ENCODE measurements at regions not wholly inside any gene's neighbourhood (a gene's known extent, or its start where the extent isn't known, plus 50 kb on each side); places are given as distances from the start of the nearest gene placed in this dataset.
"Not testable (repeated sequence)": the region's sequence is repeated elsewhere in the genome, so short reads cannot be mapped to it uniquely, and the experiment has no call there.

- H3K27ac Mint-ChIP-seq: no peak overlapping the region
- ATAC-seq (replicated peaks in 1 of 2): no peak
- H3K27me3 Mint-ChIP-seq (ENCODE audit: low read depth): no peaks in the 10 kb centered on the region
- H3K9me3 Mint-ChIP-seq: peaks cover 0 to 5% of the 10 kb centered on the region in 2 donors
- peaks cover 0 to 5% of the 10 kb centered on the region in 2 donors for H3K36me3 Mint-ChIP-seq (ENCODE audit: insufficient read depth in 2 of 2)
- H3K4me1 Mint-ChIP-seq (ENCODE audit: low read depth): peaks cover 19% of the 10 kb centered on the region
- no peak overlapping the region for H3K4me3 Mint-ChIP-seq
- no peak for DNase-seq
These were observed 150.6 kb downstream of the RHOU start for GRCh38 chr1:228885845-228886244.

- H3K9me3 Mint-ChIP-seq: peaks cover 0 to 5% of the 10 kb centered on the region in 2 donors
- H3K27me3 Mint-ChIP-seq (ENCODE audit: low read depth): no peaks in the 10 kb centered on the region
- H3K4me3 Mint-ChIP-seq: no peak overlapping the region
- H3K4me1 Mint-ChIP-seq (ENCODE audit: low read depth): peaks cover 24% of the 10 kb centered on the region
- DNase-seq: no peak
- ATAC-seq (replicated peaks in 1 of 2): no peak
- H3K36me3 Mint-ChIP-seq (ENCODE audit: insufficient read depth in 2 of 2): peaks cover 0 to 5% of the 10 kb centered on the region in 2 donors
- no peak overlapping the region for H3K27ac Mint-ChIP-seq
These were observed 151.8 kb downstream of the RHOU start for GRCh38 chr1:228887101-228887500.

GRCh38 chr1:228887960-228888359, 152.7 kb downstream of the RHOU start:
- Mint-ChIP-seq H3K9me3 (peaks cover 0 to 5% of the 10 kb centered on the region in 2 donors), H3K27ac (no peak overlapping the region), H3K4me1 (ENCODE audit: low read depth) (peaks cover 24% of the 10 kb centered on the region), H3K27me3 (ENCODE audit: low read depth) (no peaks in the 10 kb centered on the region), H3K36me3 (ENCODE audit: insufficient read depth in 2 of 2) (peaks cover 0 to 5% of the 10 kb centered on the region in 2 donors), H3K4me3 (no peak overlapping the region)
- no peak for DNase-seq
- ATAC-seq (replicated peaks in 1 of 2): no peak

GRCh38 chr1:228889289-228889688, 154.0 kb downstream of the RHOU start:
- DNase-seq (no peak), ATAC-seq (replicated peaks in 1 of 2) (no peak)
- no peak overlapping the region for H3K27ac Mint-ChIP-seq
- no peaks in the 10 kb centered on the region for H3K27me3 Mint-ChIP-seq (ENCODE audit: low read depth)
- H3K4me1 Mint-ChIP-seq (ENCODE audit: low read depth): peaks cover 24% of the 10 kb centered on the region
- H3K4me3 Mint-ChIP-seq: no peak overlapping the region
- H3K9me3 Mint-ChIP-seq: peaks cover 0 to 1% of the 10 kb centered on the region in 2 donors
- H3K36me3 Mint-ChIP-seq (ENCODE audit: insufficient read depth in 2 of 2): peaks cover 0 to 2% of the 10 kb centered on the region in 2 donors

- DNase-seq (no peak), ATAC-seq (replicated peaks in 1 of 2) (no peak)
- Mint-ChIP-seq H3K9me3 (no peaks in the 10 kb centered on the region), H3K27ac (no peak overlapping the region), H3K4me3 (no peak overlapping the region), H3K4me1 (ENCODE audit: low read depth) (peaks cover 24% of the 10 kb centered on the region), H3K36me3 (ENCODE audit: insufficient read depth in 2 of 2) (no peaks in the 10 kb centered on the region), H3K27me3 (ENCODE audit: low read depth) (no peaks in the 10 kb centered on the region)
These were observed 156.2 kb downstream of the RHOU start for GRCh38 chr1:228891272-228892034.

GRCh38 chr1:228892200-228892599, 156.9 kb downstream of the RHOU start:
- H3K27me3 Mint-ChIP-seq (ENCODE audit: low read depth); H3K36me3 Mint-ChIP-seq (ENCODE audit: insufficient read depth in 2 of 2); H3K27ac Mint-ChIP-seq; H3K9me3 Mint-ChIP-seq; H3K4me3 Mint-ChIP-seq; ATAC-seq (replicated peaks in 1 of 2); DNase-seq: not testable (repeated sequence)
- peaks cover 24% of the 10 kb centered on the region for H3K4me1 Mint-ChIP-seq (ENCODE audit: low read depth)

GRCh38 chr1:228894442-228894989, 159.2 kb downstream of the RHOU start:
- ATAC-seq (replicated peaks in 1 of 2) (no peak), DNase-seq (no peak)
- H3K27ac Mint-ChIP-seq: no peak overlapping the region
- no peaks in the 10 kb centered on the region for H3K9me3 Mint-ChIP-seq
- peaks cover 2% of the 10 kb centered on the region for H3K27me3 Mint-ChIP-seq (ENCODE audit: low read depth)
- H3K4me3 Mint-ChIP-seq: no peak overlapping the region
- H3K4me1 Mint-ChIP-seq (ENCODE audit: low read depth): peaks cover 18% of the 10 kb centered on the region
- H3K36me3 Mint-ChIP-seq (ENCODE audit: insufficient read depth in 2 of 2): no peaks in the 10 kb centered on the region

GRCh38 chr1:228897901-228898300, 162.6 kb downstream of the RHOU start:
- Mint-ChIP-seq H3K4me1 (ENCODE audit: low read depth) (no peaks in the 10 kb centered on the region), H3K9me3 (no peaks in the 10 kb centered on the region), H3K36me3 (ENCODE audit: insufficient read depth in 2 of 2) (no peaks in the 10 kb centered on the region), H3K27ac (no peak overlapping the region), H3K4me3 (no peak overlapping the region), H3K27me3 (ENCODE audit: low read depth) (peaks cover 5% of the 10 kb centered on the region)
- DNase-seq: no peak
- ATAC-seq (replicated peaks in 1 of 2): no peak

GRCh38 chr1:228898582-228898992, 163.3 kb downstream of the RHOU start:
- peaks cover 5% of the 10 kb centered on the region for H3K27me3 Mint-ChIP-seq (ENCODE audit: low read depth)
- no peaks in the 10 kb centered on the region for H3K36me3 Mint-ChIP-seq (ENCODE audit: insufficient read depth in 2 of 2)
- ATAC-seq (replicated peaks in 1 of 2) (no peak), DNase-seq (no peak)
- H3K4me3 Mint-ChIP-seq: no peak overlapping the region
- no peaks in the 10 kb centered on the region for H3K4me1 Mint-ChIP-seq (ENCODE audit: low read depth)
- H3K9me3 Mint-ChIP-seq: no peaks in the 10 kb centered on the region
- H3K27ac Mint-ChIP-seq: no peak overlapping the region

GRCh38 chr1:228899421-228899956, 164.2 kb downstream of the RHOU start:
- H3K36me3 Mint-ChIP-seq (ENCODE audit: insufficient read depth in 2 of 2): no peaks in the 10 kb centered on the region
- no peaks in the 10 kb centered on the region for H3K4me1 Mint-ChIP-seq (ENCODE audit: low read depth)
- H3K27me3 Mint-ChIP-seq (ENCODE audit: low read depth): peaks cover 5% of the 10 kb centered on the region
- no peak overlapping the region for H3K4me3 Mint-ChIP-seq
- no peak overlapping the region for H3K27ac Mint-ChIP-seq
- ATAC-seq (replicated peaks in 1 of 2): no peak
- no peaks in the 10 kb centered on the region for H3K9me3 Mint-ChIP-seq
- no peak for DNase-seq

GRCh38 chr1:228900099-228900885, 165.0 kb downstream of the RHOU start:
- peaks cover 5% of the 10 kb centered on the region for H3K27me3 Mint-ChIP-seq (ENCODE audit: low read depth)
- H3K4me1 Mint-ChIP-seq (ENCODE audit: low read depth): no peaks in the 10 kb centered on the region
- H3K36me3 Mint-ChIP-seq (ENCODE audit: insufficient read depth in 2 of 2): no peaks in the 10 kb centered on the region
- DNase-seq (no peak), ATAC-seq (replicated peaks in 1 of 2) (no peak)
- no peak overlapping the region for H3K4me3 Mint-ChIP-seq
- no peak overlapping the region for H3K27ac Mint-ChIP-seq
- no peaks in the 10 kb centered on the region for H3K9me3 Mint-ChIP-seq

- no peaks in the 10 kb centered on the region for H3K4me1 Mint-ChIP-seq (ENCODE audit: low read depth)
- DNase-seq (no peak), ATAC-seq (replicated peaks in 1 of 2) (no peak)
- H3K4me3 Mint-ChIP-seq: no peak overlapping the region
- no peaks in the 10 kb centered on the region for H3K9me3 Mint-ChIP-seq
- H3K27me3 Mint-ChIP-seq (ENCODE audit: low read depth): peaks cover 5% of the 10 kb centered on the region
- H3K27ac Mint-ChIP-seq: no peak overlapping the region
- no peaks in the 10 kb centered on the region for H3K36me3 Mint-ChIP-seq (ENCODE audit: insufficient read depth in 2 of 2)
These were observed 165.7 kb downstream of the RHOU start for GRCh38 chr1:228900886-228901392.
